Endothelial cell (in vitro differentiated cells): ENCODE measurements at regions not wholly inside any gene's neighbourhood (a gene's known extent, or its start where the extent isn't known, plus 50 kb on each side); places are given as distances from the start of the nearest gene placed in this dataset.

Experiments
- DNase-seq: peaks from one replicate; pipeline ENCODE4 v3.0.0; 2021; ENCODE audit warnings: low spot score
- H3K27ac Mint-ChIP-seq: one replicate; pipeline ENCODE4 v1.8.0; 2021; ENCODE audit warnings: mixed read lengths, inconsistent platforms; ENCODE audit not compliant: unreplicated experiment
- H3K27me3 Mint-ChIP-seq: one replicate; pipeline ENCODE4 v1.8.0; 2021; ENCODE audit warnings: mild to moderate bottlenecking, moderate library complexity, mixed read lengths, inconsistent platforms; ENCODE audit not compliant: unreplicated experiment
- H3K36me3 Mint-ChIP-seq: one replicate; pipeline ENCODE4 v1.8.0; 2021; ENCODE audit warnings: mild to moderate bottlenecking, low read depth, mixed read lengths, inconsistent platforms; ENCODE audit not compliant: unreplicated experiment
- H3K4me1 Mint-ChIP-seq: one replicate; pipeline ENCODE4 v1.8.0; 2021; ENCODE audit warnings: mild to moderate bottlenecking, mixed read lengths, inconsistent platforms; ENCODE audit not compliant: unreplicated experiment
- H3K4me3 Mint-ChIP-seq: one replicate; pipeline ENCODE4 v1.8.0; 2021; ENCODE audit warnings: mild to moderate bottlenecking, mixed read lengths, inconsistent platforms; ENCODE audit not compliant: unreplicated experiment
- H3K9me3 Mint-ChIP-seq: one replicate; pipeline ENCODE4 v1.8.0; 2021; ENCODE audit warnings: mixed read lengths, inconsistent platforms; ENCODE audit not compliant: unreplicated experiment
- CTCF ChIP-seq: fragments of 200-600 bp; sonication (generic); IDR thresholded peaks from one replicate; pipeline ENCODE4 v1.5.0; 2021; ENCODE audit warnings: antibody characterized with exemption; ENCODE audit not compliant: unreplicated experiment

DNA sequence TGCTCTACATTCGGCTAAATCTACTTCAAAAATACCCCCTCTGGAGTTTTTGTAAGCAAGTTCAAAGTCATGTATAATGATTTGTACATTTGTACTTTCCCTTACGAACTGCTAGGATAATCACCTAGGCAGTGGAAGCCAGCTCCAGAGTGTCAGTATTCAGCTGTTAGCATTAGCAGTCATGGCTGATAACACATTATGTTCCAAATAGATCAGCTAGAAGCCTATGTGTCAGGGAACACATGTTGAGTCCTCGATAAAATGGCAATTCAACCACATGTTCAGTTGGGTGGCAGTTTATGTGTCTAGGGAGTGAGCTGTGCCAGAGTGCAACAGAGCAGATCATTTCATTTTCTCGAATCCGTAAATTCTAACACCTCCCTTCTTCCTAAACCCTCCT lies 65.8 kb upstream of the KRTAP11-1 start:
- no peaks in the 10 kb centered on the region for H3K4me1 Mint-ChIP-seq
- H3K4me3 Mint-ChIP-seq, result no peak overlapping the region
- H3K36me3 Mint-ChIP-seq, result no peaks in the 10 kb centered on the region
- no peak overlapping the region for H3K27ac Mint-ChIP-seq
- no peak for TF ChIP-seq CTCF
- peaks cover 2% of the 10 kb centered on the region for H3K27me3 Mint-ChIP-seq
- no peaks in the 10 kb centered on the region for H3K9me3 Mint-ChIP-seq
- no peak for DNase-seq

DNA sequence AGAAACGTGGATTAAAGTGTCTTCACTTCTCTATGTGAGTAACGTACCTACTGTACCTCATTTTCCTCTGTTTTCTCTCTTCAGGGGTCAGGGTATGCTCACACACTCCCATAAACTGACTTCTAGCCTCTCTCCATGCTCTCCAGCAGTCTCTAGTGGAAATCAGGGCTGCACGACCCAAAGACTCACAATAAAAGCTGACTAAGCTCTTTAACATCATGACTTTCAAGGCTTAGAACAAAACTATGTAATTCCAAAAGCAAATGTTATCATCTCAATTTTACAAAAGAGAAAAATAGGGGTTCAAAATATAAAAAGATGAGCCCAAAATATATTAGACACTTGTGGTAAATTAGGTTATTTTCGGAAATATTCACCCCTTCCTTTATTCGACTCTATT lies 62.5 kb upstream of the KRTAP11-1 start:
- Mint-ChIP-seq H3K27ac (no peak overlapping the region), H3K36me3 (no peaks in the 10 kb centered on the region), H3K27me3 (no peaks in the 10 kb centered on the region), H3K4me1 (no peaks in the 10 kb centered on the region), H3K9me3 (no peaks in the 10 kb centered on the region), H3K4me3 (no peak overlapping the region)
- DNase-seq, result no peak
- no peak for TF ChIP-seq CTCF

GRCh38 chr21:30943243-30943642 lies 61.9 kb upstream of the KRTAP11-1 start:
- Mint-ChIP-seq H3K36me3 (no peaks in the 10 kb centered on the region), H3K9me3 (no peaks in the 10 kb centered on the region), H3K27ac (no peak overlapping the region), H3K4me3 (no peak overlapping the region), H3K27me3 (no peaks in the 10 kb centered on the region), H3K4me1 (no peaks in the 10 kb centered on the region)
- TF ChIP-seq CTCF, result no peak
- DNase-seq, result no peak

DNA sequence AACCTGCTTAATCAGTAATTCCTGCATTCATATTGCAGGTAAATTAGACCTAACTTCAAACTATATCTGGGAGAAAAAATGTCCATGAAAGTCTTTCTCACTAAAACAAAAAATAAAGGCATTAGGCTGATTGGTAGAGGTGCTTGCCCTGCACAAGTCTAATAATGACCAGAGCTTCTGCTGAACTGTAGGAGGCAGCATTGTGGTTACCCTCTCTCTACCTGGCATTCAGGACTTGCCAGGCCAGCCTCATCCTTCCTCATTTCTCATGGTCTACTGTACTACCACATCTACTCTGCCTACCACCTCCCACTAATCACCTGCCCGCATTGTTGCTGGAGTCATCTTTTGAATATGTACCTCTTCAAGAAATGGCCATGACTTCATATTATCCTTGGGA lies 60.8 kb upstream of the KRTAP11-1 start:
- H3K36me3 Mint-ChIP-seq, result peaks cover 8% of the 10 kb centered on the region
- no peak for DNase-seq
- TF ChIP-seq CTCF, result no peak
- H3K27me3 Mint-ChIP-seq, result no peaks in the 10 kb centered on the region
- H3K4me1 Mint-ChIP-seq, result no peaks in the 10 kb centered on the region
- no peak overlapping the region for H3K27ac Mint-ChIP-seq
- H3K4me3 Mint-ChIP-seq, result no peak overlapping the region
- no peaks in the 10 kb centered on the region for H3K9me3 Mint-ChIP-seq

- no peak for TF ChIP-seq CTCF
- H3K27me3 Mint-ChIP-seq, result peaks cover 2% of the 10 kb centered on the region
- no peak overlapping the region for H3K27ac Mint-ChIP-seq
- H3K4me3 Mint-ChIP-seq, result no peak overlapping the region
- no peaks in the 10 kb centered on the region for H3K9me3 Mint-ChIP-seq
- DNase-seq, result no peak
- peaks cover 13% of the 10 kb centered on the region for H3K36me3 Mint-ChIP-seq
- H3K4me1 Mint-ChIP-seq, result no peaks in the 10 kb centered on the region
Observed at GRCh38 chr21:30936207-30936606, 54.8 kb upstream of the KRTAP11-1 start.
